Calu3 (cell line): ENCODE measurements at regions not wholly inside any gene's neighbourhood (a gene's known extent, or its start where the extent isn't known, plus 50 kb on each side); places are given as distances from the start of the nearest gene placed in this dataset.

ENCODE experiments used
- BruUV-seq: library from RNA; stranded (reverse); fragments of 400-500 nt; replicated peaks from 2 replicates; lab custom pipeline; 2021; lab: Mats Ljungman, UMichigan
- CTCF ChIA-PET: fragments of 300-600 bp; sonication (Branson Sonifier 250); formaldehyde crosslinking; loops from one replicate; lab custom pipeline; 2022; ENCODE audit warnings: antibody characterized with exemption; lab: Charles Lee
- DNase-seq: peaks from one replicate; pipeline ENCODE4 v3.0.0; 2022
- H3K27ac Mint-ChIP-seq: one replicate; pipeline ENCODE4 v1.8.0; 2022; ENCODE audit warnings: mixed read lengths; ENCODE audit not compliant: unreplicated experiment
- H3K27me3 Mint-ChIP-seq: one replicate; pipeline ENCODE4 v1.8.0; 2022; ENCODE audit warnings: mixed read lengths; ENCODE audit not compliant: unreplicated experiment
- H3K36me3 Mint-ChIP-seq: one replicate; pipeline ENCODE4 v1.8.0; 2022; ENCODE audit warnings: mild to moderate bottlenecking, moderate library complexity, mixed read lengths; ENCODE audit not compliant: insufficient read depth, unreplicated experiment
- H3K4me1 Mint-ChIP-seq: one replicate; pipeline ENCODE4 v1.8.0; 2022; ENCODE audit warnings: mild to moderate bottlenecking, low read depth, mixed read lengths; ENCODE audit not compliant: unreplicated experiment
- H3K4me3 Mint-ChIP-seq: one replicate; pipeline ENCODE4 v1.8.0; 2022; ENCODE audit warnings: mild to moderate bottlenecking, low read depth, moderate library complexity, mixed read lengths; ENCODE audit not compliant: unreplicated experiment
- H3K9me3 Mint-ChIP-seq: one replicate; pipeline ENCODE4 v1.8.0; 2022; ENCODE audit warnings: low read depth, mixed read lengths; ENCODE audit not compliant: unreplicated experiment
- CTCF ChIP-seq: fragments of 200-600 bp; IDR thresholded peaks from one replicate; pipeline ENCODE4 v1.8.0; 2022; ENCODE audit warnings: antibody characterized with exemption; ENCODE audit not compliant: unreplicated experiment
- intact Hi-C: fragments of 100-400 bp; cut with micrococcal nuclease; formaldehyde crosslinking; loops from one replicate; pipeline ENCODE4 v1.10.0; 2022; ENCODE audit not compliant: unreplicated experiment

GRCh38 chr2:183803596-183803995 is 679.4 kb downstream of the NUP35 start:
- intact Hi-C loops = no loop called here

GRCh38 chr2:183807870-183808269 is 683.6 kb downstream of the NUP35 start:
- no peak for DNase-seq
- Mint-ChIP-seq H3K27me3 (no peaks in the 10 kb centered on the region), H3K9me3 (no peaks in the 10 kb centered on the region), H3K4me1 (no peaks in the 10 kb centered on the region), H3K36me3 (no peaks in the 10 kb centered on the region), H3K27ac (no peak overlapping the region), H3K4me3 (no peak overlapping the region)
- no TSS peak for BruUV-seq
- TF ChIP-seq CTCF = no peak
- CTCF ChIA-PET = no interaction called here
- intact Hi-C loops = no loop called here

More at GRCh38 chr2:183803596-183803995, 679.4 kb downstream of the NUP35 start:
- Mint-ChIP-seq H3K27ac (no peak overlapping the region), H3K9me3 (no peaks in the 10 kb centered on the region), H3K4me1 (no peaks in the 10 kb centered on the region), H3K4me3 (no peak overlapping the region), H3K36me3 (no peaks in the 10 kb centered on the region), H3K27me3 (no peaks in the 10 kb centered on the region)
- no peak for TF ChIP-seq CTCF
- no TSS peak for BruUV-seq
- DNase-seq = no peak
- CTCF ChIA-PET = no interaction called here

GRCh38 chr2:183809404-183809803 is 685.2 kb downstream of the NUP35 start:
- no TSS peak for BruUV-seq
- no peaks in the 10 kb centered on the region for H3K27me3 Mint-ChIP-seq
- CTCF ChIA-PET = no interaction called here
- no peak for DNase-seq
- TF ChIP-seq CTCF = no peak
- H3K27ac Mint-ChIP-seq = no peak overlapping the region
- H3K9me3 Mint-ChIP-seq = no peaks in the 10 kb centered on the region
- no peak overlapping the region for H3K4me3 Mint-ChIP-seq
- intact Hi-C loops = no loop called here
- no peaks in the 10 kb centered on the region for H3K4me1 Mint-ChIP-seq
- H3K36me3 Mint-ChIP-seq = no peaks in the 10 kb centered on the region

- Mint-ChIP-seq H3K27me3 (no peaks in the 10 kb centered on the region), H3K27ac (no peak overlapping the region), H3K4me3 (no peak overlapping the region), H3K9me3 (no peaks in the 10 kb centered on the region), H3K4me1 (no peaks in the 10 kb centered on the region), H3K36me3 (no peaks in the 10 kb centered on the region)
- BruUV-seq = no TSS peak
- no peak for DNase-seq
- intact Hi-C loops = no loop called here
- no peak for TF ChIP-seq CTCF
- CTCF ChIA-PET = no interaction called here
Measured at GRCh38 chr2:183811281-183811680, 687.0 kb downstream of the NUP35 start.

GRCh38 chr2:183812091-183812490 is 687.8 kb downstream of the NUP35 start:
- no peaks in the 10 kb centered on the region for H3K36me3 Mint-ChIP-seq
- no peak for TF ChIP-seq CTCF
- H3K4me3 Mint-ChIP-seq = no peak overlapping the region
- BruUV-seq = no TSS peak
- H3K27ac Mint-ChIP-seq = no peak overlapping the region
- CTCF ChIA-PET = no interaction called here
- no peaks in the 10 kb centered on the region for H3K4me1 Mint-ChIP-seq
- no peaks in the 10 kb centered on the region for H3K9me3 Mint-ChIP-seq
- no peaks in the 10 kb centered on the region for H3K27me3 Mint-ChIP-seq
- intact Hi-C loops = no loop called here
- no peak for DNase-seq
